Nephron (organoid): ENCODE measurements at regions not wholly inside any gene's neighbourhood (a gene's known extent, or its start where the extent isn't known, plus 50 kb on each side); places are given as distances from the start of the nearest gene placed in this dataset.
"Not testable (repeated sequence)": the region's sequence is repeated elsewhere in the genome, so short reads cannot be mapped to it uniquely, and the experiment has no call there.

Experiments
- H3K27ac Mint-ChIP-seq, 3 experiments: 2 replicates each; pipeline ENCODE4 v1.8.0; 2020; ENCODE audit warnings: mixed read lengths in 3 of 3, mild to moderate bottlenecking in 2 of 3, moderate library complexity in 1 of 3
- H3K27me3 Mint-ChIP-seq: 2 replicates; pipeline ENCODE4 v1.8.0; 2021; ENCODE audit warnings: low read depth, mild to moderate bottlenecking, moderate library complexity, mixed read lengths
- H3K36me3 Mint-ChIP-seq: 2 replicates; pipeline ENCODE4 v1.8.0; 2020; ENCODE audit warnings: low read depth, mixed read lengths
- H3K4me1 Mint-ChIP-seq: 2 replicates; pipeline ENCODE4 v1.8.0; 2020; ENCODE audit warnings: mixed read lengths
- H3K4me3 Mint-ChIP-seq, 3 experiments: 2 replicates each; pipeline ENCODE4 v1.8.0; 2020; ENCODE audit warnings: mild to moderate bottlenecking in 3 of 3, mixed read lengths in 3 of 3, moderate library complexity in 2 of 3
- H3K9me3 Mint-ChIP-seq: 2 replicates; pipeline ENCODE4 v1.8.0; 2020; ENCODE audit warnings: mixed read lengths
- CTCF ChIP-seq, 3 experiments: fragments of 200-600 bp; sonication (generic); IDR thresholded peaks; one replicate each; pipeline ENCODE4 v1.5.0; 2021; ENCODE audit warnings: antibody characterized with exemption in 3 of 3; ENCODE audit not compliant: unreplicated experiment in 3 of 3

- Mint-ChIP-seq H3K27me3 (no peaks in the 10 kb centered on the region), H3K9me3 (peaks cover 20% of the 10 kb centered on the region), H3K36me3 (peaks cover 7% of the 10 kb centered on the region), H3K27ac (no peak overlapping the region), H3K4me1 (no peaks in the 10 kb centered on the region), H3K4me3 (no peak overlapping the region)
- no peak for TF ChIP-seq CTCF (IDR thresholded peaks at IDR 0.05; ENCODE audit: unreplicated experiment in 3 of 3)
Observed at GRCh38 chr13:90049989-90050671, 1297.4 kb upstream of the MIR17HG start.

- H3K9me3 Mint-ChIP-seq, result no peaks in the 10 kb centered on the region
- H3K27ac Mint-ChIP-seq, result no peak overlapping the region
- H3K36me3 Mint-ChIP-seq, result no peaks in the 10 kb centered on the region
- no peaks in the 10 kb centered on the region for H3K27me3 Mint-ChIP-seq
- no peak for TF ChIP-seq CTCF (IDR thresholded peaks at IDR 0.05; ENCODE audit: unreplicated experiment in 3 of 3)
- H3K4me1 Mint-ChIP-seq, result no peaks in the 10 kb centered on the region
- no peak overlapping the region for H3K4me3 Mint-ChIP-seq
Observed at GRCh38 chr13:90055121-90055520, 1292.4 kb upstream of the MIR17HG start.

GRCh38 chr13:90055760-90056159 is 1291.7 kb upstream of the MIR17HG start:
- Mint-ChIP-seq H3K27ac (no peak overlapping the region), H3K9me3 (no peaks in the 10 kb centered on the region), H3K27me3 (no peaks in the 10 kb centered on the region), H3K36me3 (no peaks in the 10 kb centered on the region), H3K4me1 (no peaks in the 10 kb centered on the region), H3K4me3 (no peak overlapping the region)
- no peak for TF ChIP-seq CTCF (IDR thresholded peaks at IDR 0.05; ENCODE audit: unreplicated experiment in 3 of 3)

- H3K4me1 Mint-ChIP-seq, H3K27me3 Mint-ChIP-seq, H3K9me3 Mint-ChIP-seq, H3K4me3 Mint-ChIP-seq, H3K36me3 Mint-ChIP-seq, H3K27ac Mint-ChIP-seq: not testable (repeated sequence)
Observed at GRCh38 chr13:90064226-90064625, 1283.3 kb upstream of the MIR17HG start.

- H3K27me3 Mint-ChIP-seq, result no peaks in the 10 kb centered on the region
- no peak overlapping the region for H3K27ac Mint-ChIP-seq
- H3K36me3 Mint-ChIP-seq, result no peaks in the 10 kb centered on the region
- H3K4me1 Mint-ChIP-seq, result no peaks in the 10 kb centered on the region
- H3K9me3 Mint-ChIP-seq, result no peaks in the 10 kb centered on the region
- TF ChIP-seq CTCF (IDR thresholded peaks at IDR 0.05; ENCODE audit: unreplicated experiment in 3 of 3), result no peak
- H3K4me3 Mint-ChIP-seq, result no peak overlapping the region
Observed at GRCh38 chr13:90068658-90069057, 1278.8 kb upstream of the MIR17HG start.

- no peak overlapping the region for H3K27ac Mint-ChIP-seq
- no peaks in the 10 kb centered on the region for H3K27me3 Mint-ChIP-seq
- H3K36me3 Mint-ChIP-seq, result no peaks in the 10 kb centered on the region
- no peak for TF ChIP-seq CTCF (IDR thresholded peaks at IDR 0.05; ENCODE audit: unreplicated experiment in 3 of 3)
- no peaks in the 10 kb centered on the region for H3K9me3 Mint-ChIP-seq
- no peak overlapping the region for H3K4me3 Mint-ChIP-seq
- H3K4me1 Mint-ChIP-seq, result no peaks in the 10 kb centered on the region
Observed at GRCh38 chr13:90070362-90070761, 1277.1 kb upstream of the MIR17HG start.
